GM12878 (cell line): ENCODE measurements at regions not wholly inside any gene's neighbourhood (a gene's known extent, or its start where the extent isn't known, plus 50 kb on each side); places are given as distances from the start of the nearest gene placed in this dataset.

Source experiments
- POLR2A ChIP-seq: IDR thresholded peaks from 2 replicates; pipeline ENCODE4 v1.6.1; 2011; ENCODE audit warnings: low read depth, mild to moderate bottlenecking, low read length
- TBL1XR1 ChIP-seq: IDR thresholded peaks from 2 replicates; pipeline ENCODE4 v1.6.1; 2012; ENCODE audit warnings: low read depth, low read length, improper control_type of control experiment
- TF ChIP-seq, protein P1 (sequence below): IDR thresholded peaks from 2 replicates; pipeline ENCODE4 v1.6.1; 2011; ENCODE audit warnings: low read depth, low read length, improper control_type of control experiment, borderline replicate concordance
- TF ChIP-seq, protein P2 (sequence below): IDR thresholded peaks from 2 replicates; pipeline ENCODE4 v1.6.1; 2012; ENCODE audit warnings: improper control_type of control experiment, low read depth, low read length; ENCODE audit not compliant: insufficient replicate concordance
- TF ChIP-seq, protein P3 (sequence below): IDR thresholded peaks from 2 replicates; pipeline ENCODE4 v1.6.1; 2012; ENCODE audit warnings: mild to moderate bottlenecking, low read depth, low read length

DNA sequence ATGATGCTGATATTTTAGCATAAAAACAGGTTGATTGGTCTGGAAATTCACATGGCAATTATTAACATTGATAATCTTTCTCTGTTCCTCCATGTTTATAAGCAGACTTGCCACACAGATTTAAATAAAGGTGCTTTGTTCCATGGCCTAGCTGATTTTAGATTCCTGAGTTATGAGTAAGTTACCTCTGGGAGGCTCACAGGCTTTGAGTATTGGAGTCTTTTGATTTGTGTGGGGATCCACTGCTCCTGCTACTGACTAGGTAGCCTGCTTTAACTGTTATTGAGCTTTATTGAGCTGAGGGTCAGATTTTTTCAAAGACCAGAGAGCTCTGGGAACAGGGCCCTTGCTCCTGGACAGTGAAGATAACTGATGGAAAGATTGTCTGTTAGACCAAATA lies 166.1 kb downstream of the ANKRD30B start:
- TF ChIP-seq POLR2A = no peak
- TF ChIP-seq, protein P1, sequence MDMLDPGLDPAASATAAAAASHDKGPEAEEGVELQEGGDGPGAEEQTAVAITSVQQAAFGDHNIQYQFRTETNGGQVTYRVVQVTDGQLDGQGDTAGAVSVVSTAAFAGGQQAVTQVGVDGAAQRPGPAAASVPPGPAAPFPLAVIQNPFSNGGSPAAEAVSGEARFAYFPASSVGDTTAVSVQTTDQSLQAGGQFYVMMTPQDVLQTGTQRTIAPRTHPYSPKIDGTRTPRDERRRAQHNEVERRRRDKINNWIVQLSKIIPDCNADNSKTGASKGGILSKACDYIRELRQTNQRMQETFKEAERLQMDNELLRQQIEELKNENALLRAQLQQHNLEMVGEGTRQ = no peak
- TF ChIP-seq, protein P2, sequence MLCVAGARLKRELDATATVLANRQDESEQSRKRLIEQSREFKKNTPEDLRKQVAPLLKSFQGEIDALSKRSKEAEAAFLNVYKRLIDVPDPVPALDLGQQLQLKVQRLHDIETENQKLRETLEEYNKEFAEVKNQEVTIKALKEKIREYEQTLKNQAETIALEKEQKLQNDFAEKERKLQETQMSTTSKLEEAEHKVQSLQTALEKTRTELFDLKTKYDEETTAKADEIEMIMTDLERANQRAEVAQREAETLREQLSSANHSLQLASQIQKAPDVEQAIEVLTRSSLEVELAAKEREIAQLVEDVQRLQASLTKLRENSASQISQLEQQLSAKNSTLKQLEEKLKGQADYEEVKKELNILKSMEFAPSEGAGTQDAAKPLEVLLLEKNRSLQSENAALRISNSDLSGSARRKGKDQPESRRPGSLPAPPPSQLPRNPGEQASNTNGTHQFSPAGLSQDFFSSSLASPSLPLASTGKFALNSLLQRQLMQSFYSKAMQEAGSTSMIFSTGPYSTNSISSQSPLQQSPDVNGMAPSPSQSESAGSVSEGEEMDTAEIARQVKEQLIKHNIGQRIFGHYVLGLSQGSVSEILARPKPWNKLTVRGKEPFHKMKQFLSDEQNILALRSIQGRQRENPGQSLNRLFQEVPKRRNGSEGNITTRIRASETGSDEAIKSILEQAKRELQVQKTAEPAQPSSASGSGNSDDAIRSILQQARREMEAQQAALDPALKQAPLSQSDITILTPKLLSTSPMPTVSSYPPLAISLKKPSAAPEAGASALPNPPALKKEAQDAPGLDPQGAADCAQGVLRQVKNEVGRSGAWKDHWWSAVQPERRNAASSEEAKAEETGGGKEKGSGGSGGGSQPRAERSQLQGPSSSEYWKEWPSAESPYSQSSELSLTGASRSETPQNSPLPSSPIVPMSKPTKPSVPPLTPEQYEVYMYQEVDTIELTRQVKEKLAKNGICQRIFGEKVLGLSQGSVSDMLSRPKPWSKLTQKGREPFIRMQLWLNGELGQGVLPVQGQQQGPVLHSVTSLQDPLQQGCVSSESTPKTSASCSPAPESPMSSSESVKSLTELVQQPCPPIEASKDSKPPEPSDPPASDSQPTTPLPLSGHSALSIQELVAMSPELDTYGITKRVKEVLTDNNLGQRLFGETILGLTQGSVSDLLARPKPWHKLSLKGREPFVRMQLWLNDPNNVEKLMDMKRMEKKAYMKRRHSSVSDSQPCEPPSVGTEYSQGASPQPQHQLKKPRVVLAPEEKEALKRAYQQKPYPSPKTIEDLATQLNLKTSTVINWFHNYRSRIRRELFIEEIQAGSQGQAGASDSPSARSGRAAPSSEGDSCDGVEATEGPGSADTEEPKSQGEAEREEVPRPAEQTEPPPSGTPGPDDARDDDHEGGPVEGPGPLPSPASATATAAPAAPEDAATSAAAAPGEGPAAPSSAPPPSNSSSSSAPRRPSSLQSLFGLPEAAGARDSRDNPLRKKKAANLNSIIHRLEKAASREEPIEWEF = no peak
- no peak for TF ChIP-seq TBL1XR1
- TF ChIP-seq, protein P3, sequence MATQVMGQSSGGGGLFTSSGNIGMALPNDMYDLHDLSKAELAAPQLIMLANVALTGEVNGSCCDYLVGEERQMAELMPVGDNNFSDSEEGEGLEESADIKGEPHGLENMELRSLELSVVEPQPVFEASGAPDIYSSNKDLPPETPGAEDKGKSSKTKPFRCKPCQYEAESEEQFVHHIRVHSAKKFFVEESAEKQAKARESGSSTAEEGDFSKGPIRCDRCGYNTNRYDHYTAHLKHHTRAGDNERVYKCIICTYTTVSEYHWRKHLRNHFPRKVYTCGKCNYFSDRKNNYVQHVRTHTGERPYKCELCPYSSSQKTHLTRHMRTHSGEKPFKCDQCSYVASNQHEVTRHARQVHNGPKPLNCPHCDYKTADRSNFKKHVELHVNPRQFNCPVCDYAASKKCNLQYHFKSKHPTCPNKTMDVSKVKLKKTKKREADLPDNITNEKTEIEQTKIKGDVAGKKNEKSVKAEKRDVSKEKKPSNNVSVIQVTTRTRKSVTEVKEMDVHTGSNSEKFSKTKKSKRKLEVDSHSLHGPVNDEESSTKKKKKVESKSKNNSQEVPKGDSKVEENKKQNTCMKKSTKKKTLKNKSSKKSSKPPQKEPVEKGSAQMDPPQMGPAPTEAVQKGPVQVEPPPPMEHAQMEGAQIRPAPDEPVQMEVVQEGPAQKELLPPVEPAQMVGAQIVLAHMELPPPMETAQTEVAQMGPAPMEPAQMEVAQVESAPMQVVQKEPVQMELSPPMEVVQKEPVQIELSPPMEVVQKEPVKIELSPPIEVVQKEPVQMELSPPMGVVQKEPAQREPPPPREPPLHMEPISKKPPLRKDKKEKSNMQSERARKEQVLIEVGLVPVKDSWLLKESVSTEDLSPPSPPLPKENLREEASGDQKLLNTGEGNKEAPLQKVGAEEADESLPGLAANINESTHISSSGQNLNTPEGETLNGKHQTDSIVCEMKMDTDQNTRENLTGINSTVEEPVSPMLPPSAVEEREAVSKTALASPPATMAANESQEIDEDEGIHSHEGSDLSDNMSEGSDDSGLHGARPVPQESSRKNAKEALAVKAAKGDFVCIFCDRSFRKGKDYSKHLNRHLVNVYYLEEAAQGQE = no peak
